ENCODE measurements at regions not wholly inside any gene's neighbourhood (a gene's known extent, or its start where the extent isn't known, plus 50 kb on each side); places are given as distances from the start of the nearest gene placed in this dataset.

GRCh38 chr3:94961423-94962100, 898.7 kb downstream of the NSUN3 start:
- Histone ChIP-seq H3K4me3 (ENCODE audit: low read depth in 1 of 2, low read length in 2 of 2) (no peak overlapping the region), H3K4me1 (ENCODE audit: control insufficient read depth in 1 of 2, insufficient read depth in 2 of 2, low read length in 2 of 2) (no peaks in the 10 kb centered on the region), H3K36me3 (ENCODE audit: control insufficient read depth in 1 of 2, insufficient read depth in 2 of 2, low read length in 2 of 2) (no peaks in the 10 kb centered on the region), H3K27me3 (ENCODE audit: low read depth, low read length) (no peaks in the 10 kb centered on the region), H3K9me3 (ENCODE audit: control insufficient read depth in 1 of 2, low read length in 2 of 2) (no peaks in the 10 kb centered on the region), H3K27ac (ENCODE audit: low read length) (no peak overlapping the region)

DNA sequence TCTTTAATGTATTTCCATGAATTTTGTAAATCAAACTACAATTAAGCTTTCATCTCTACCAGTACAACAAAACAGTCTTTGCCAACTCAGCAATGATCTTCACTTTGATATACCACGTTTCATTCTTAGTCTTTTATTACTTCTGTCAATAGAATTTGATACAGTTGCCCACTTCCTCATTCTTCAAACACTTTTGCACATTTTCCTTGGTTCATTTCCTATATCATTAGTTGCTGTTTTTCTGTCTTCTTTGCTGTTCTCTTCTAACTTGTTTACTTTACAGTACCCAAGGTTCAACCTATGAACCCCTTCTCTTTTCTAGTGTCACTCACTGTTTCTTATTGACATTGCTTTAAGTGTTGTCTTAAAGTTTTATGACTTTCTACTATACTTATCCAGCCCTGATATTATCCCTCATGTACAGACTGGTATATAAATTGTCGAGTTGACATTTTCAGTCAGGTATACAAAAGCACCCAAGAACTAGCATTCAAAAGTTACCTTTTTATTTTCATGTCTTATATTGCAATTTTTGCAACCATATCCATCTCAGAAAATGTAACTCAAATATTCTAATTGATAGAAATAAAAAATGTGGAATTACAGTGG, 903.1 kb downstream of the NSUN3 start:
- H3K4me1 ChIP-seq (ENCODE audit: control insufficient read depth in 1 of 2, insufficient read depth in 2 of 2, low read length in 2 of 2), result no peaks in the 10 kb centered on the region
- H3K36me3 ChIP-seq (ENCODE audit: control insufficient read depth in 1 of 2, insufficient read depth in 2 of 2, low read length in 2 of 2), result no peaks in the 10 kb centered on the region
- no peaks in the 10 kb centered on the region for H3K9me3 ChIP-seq (ENCODE audit: control insufficient read depth in 1 of 2, low read length in 2 of 2)
- no peak overlapping the region for H3K4me3 ChIP-seq (ENCODE audit: low read depth in 1 of 2, low read length in 2 of 2)
- no peaks in the 10 kb centered on the region for H3K27me3 ChIP-seq (ENCODE audit: low read depth, low read length)
- H3K27ac ChIP-seq (ENCODE audit: low read length), result no peak overlapping the region

GRCh38 chr3:94967196-94967595, 904.3 kb downstream of the NSUN3 start:
- no peaks in the 10 kb centered on the region for H3K9me3 ChIP-seq (ENCODE audit: control insufficient read depth in 1 of 2, low read length in 2 of 2)
- H3K27me3 ChIP-seq (ENCODE audit: low read depth, low read length), result no peaks in the 10 kb centered on the region
- no peak overlapping the region for H3K27ac ChIP-seq (ENCODE audit: low read length)
- H3K4me1 ChIP-seq (ENCODE audit: control insufficient read depth in 1 of 2, insufficient read depth in 2 of 2, low read length in 2 of 2), result no peaks in the 10 kb centered on the region
- H3K36me3 ChIP-seq (ENCODE audit: control insufficient read depth in 1 of 2, insufficient read depth in 2 of 2, low read length in 2 of 2), result no peaks in the 10 kb centered on the region
- no peak overlapping the region for H3K4me3 ChIP-seq (ENCODE audit: low read depth in 1 of 2, low read length in 2 of 2)

- Histone ChIP-seq H3K4me1 (ENCODE audit: control insufficient read depth in 1 of 2, insufficient read depth in 2 of 2, low read length in 2 of 2) (no peaks in the 10 kb centered on the region), H3K27me3 (ENCODE audit: low read depth, low read length) (no peaks in the 10 kb centered on the region), H3K27ac (ENCODE audit: low read length) (no peak overlapping the region), H3K36me3 (ENCODE audit: control insufficient read depth in 1 of 2, insufficient read depth in 2 of 2, low read length in 2 of 2) (no peaks in the 10 kb centered on the region), H3K9me3 (ENCODE audit: control insufficient read depth in 1 of 2, low read length in 2 of 2) (no peaks in the 10 kb centered on the region), H3K4me3 (ENCODE audit: low read depth in 1 of 2, low read length in 2 of 2) (no peak overlapping the region)
These were observed 905.7 kb downstream of the NSUN3 start for GRCh38 chr3:94968519-94968918.

DNA sequence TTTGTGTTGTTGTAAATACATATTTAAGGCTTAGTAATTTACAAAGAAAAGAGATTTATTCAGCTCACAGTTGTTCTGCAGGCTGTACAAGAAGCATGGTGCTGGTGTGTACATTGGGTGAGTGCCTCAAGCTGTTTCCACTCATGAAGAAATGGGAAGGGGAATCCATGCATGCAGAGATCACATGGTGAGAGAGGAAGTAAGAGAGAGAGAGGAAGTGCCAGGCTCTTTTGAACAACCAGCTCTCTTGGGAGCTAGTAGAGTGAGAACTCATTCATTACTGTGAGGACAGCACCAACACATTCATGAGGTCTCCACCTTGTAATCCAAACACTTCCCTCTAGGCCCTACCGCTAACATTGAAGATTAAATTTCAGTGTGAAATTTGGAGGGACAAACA, 909.2 kb downstream of the NSUN3 start:
- Histone ChIP-seq H3K4me3 (ENCODE audit: low read depth in 1 of 2, low read length in 2 of 2) (no peak overlapping the region), H3K9me3 (ENCODE audit: control insufficient read depth in 1 of 2, low read length in 2 of 2) (no peaks in the 10 kb centered on the region), H3K4me1 (ENCODE audit: control insufficient read depth in 1 of 2, insufficient read depth in 2 of 2, low read length in 2 of 2) (no peaks in the 10 kb centered on the region), H3K36me3 (ENCODE audit: control insufficient read depth in 1 of 2, insufficient read depth in 2 of 2, low read length in 2 of 2) (no peaks in the 10 kb centered on the region), H3K27ac (ENCODE audit: low read length) (no peak overlapping the region), H3K27me3 (ENCODE audit: low read depth, low read length) (no peaks in the 10 kb centered on the region)

DNA sequence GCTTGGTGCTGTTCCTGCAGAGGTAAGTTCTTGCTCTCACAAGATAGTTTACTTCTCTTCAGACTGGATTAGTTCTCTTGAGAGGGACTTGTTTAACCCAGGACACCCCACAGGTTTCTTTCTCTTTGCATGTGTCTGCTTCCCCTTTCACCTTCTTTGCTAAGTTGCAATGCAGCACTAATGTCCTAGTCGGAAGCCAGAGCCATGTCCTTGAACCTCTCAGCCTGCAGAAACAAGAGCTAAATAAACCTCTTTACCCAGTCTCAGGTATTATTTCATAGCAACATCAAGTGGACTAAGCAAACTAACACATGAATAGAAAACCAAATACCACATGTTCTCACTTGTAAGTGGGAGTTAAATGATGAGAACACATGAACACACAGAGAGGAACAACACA, 915.2 kb downstream of the NSUN3 start:
- H3K36me3 ChIP-seq (ENCODE audit: control insufficient read depth in 1 of 2, insufficient read depth in 2 of 2, low read length in 2 of 2), result no peaks in the 10 kb centered on the region
- no peak overlapping the region for H3K4me3 ChIP-seq (ENCODE audit: low read depth in 1 of 2, low read length in 2 of 2)
- H3K27me3 ChIP-seq (ENCODE audit: low read depth, low read length), result no peaks in the 10 kb centered on the region

DNA sequence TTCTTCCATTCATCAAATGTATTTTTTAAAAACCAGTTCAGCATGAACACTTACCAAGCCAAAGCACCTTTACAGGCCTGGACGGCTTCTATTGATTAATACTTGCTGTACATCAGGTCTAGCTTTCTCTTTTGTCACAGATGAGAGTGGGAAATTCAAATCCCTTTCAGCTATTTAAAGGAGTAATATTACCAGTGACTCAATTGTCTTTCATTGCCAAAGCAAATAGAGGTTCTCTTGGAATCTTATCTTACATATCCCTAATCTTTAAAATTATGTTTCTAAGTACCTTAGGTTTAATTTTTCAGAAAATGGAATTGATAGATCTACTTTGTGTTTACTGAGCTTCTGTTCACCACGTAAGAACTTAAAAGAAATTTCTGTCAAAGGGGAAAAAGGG, 922.9 kb downstream of the NSUN3 start:
- H3K9me3 ChIP-seq (ENCODE audit: control insufficient read depth in 1 of 2, low read length in 2 of 2), result peaks cover 0 to 2% of the 10 kb centered on the region in 2 donors
- H3K36me3 ChIP-seq (ENCODE audit: control insufficient read depth in 1 of 2, insufficient read depth in 2 of 2, low read length in 2 of 2), result no peaks in the 10 kb centered on the region
- H3K27me3 ChIP-seq (ENCODE audit: low read depth, low read length), result no peaks in the 10 kb centered on the region
- H3K4me1 ChIP-seq (ENCODE audit: control insufficient read depth in 1 of 2, insufficient read depth in 2 of 2, low read length in 2 of 2), result no peaks in the 10 kb centered on the region
- H3K4me3 ChIP-seq (ENCODE audit: low read depth in 1 of 2, low read length in 2 of 2), result no peak overlapping the region
- H3K27ac ChIP-seq (ENCODE audit: low read length), result no peak overlapping the region

More for the DNA sequence above, 915.2 kb downstream of the NSUN3 start:
- no peaks in the 10 kb centered on the region for H3K9me3 ChIP-seq (ENCODE audit: control insufficient read depth in 1 of 2, low read length in 2 of 2)
- no peak overlapping the region for H3K27ac ChIP-seq (ENCODE audit: low read length)
- no peaks in the 10 kb centered on the region for H3K4me1 ChIP-seq (ENCODE audit: control insufficient read depth in 1 of 2, insufficient read depth in 2 of 2, low read length in 2 of 2)

DNA sequence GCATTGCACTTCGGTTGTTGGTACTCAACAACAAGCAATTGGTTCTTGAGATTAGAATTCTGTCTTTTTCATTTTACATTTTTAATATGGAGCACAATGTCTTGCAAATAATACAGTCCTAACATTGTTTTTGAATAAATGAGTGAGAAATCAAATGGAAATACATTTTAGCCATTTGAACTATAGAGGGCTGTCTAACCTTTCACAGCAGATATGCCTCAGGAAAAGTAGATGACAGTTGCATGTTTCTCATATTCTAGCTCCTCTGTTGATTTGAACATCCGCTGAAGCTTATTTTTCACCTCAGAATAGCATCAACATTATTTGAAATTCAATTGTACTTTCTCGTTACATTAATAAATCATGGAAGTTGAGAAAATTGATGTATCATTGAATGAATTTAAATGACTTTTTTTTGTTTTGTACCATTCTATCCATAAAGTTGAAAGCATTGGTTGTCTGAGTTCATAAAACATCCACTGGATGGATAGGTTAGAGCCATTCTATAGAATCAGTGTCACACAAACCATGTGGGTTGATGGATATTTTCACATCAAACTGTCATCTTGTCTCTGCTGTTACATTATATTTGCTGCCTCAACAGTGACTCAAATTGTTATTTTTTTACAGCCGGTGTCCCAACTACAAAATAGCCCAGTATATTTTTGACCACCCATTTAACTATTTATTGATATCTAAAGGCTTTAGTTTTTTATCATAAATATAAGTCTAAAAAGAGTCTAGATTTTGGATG, 928.3 kb downstream of the NSUN3 start:
- Histone ChIP-seq H3K4me1 (ENCODE audit: control insufficient read depth in 1 of 2, insufficient read depth in 2 of 2, low read length in 2 of 2) (no peaks in the 10 kb centered on the region), H3K36me3 (ENCODE audit: control insufficient read depth in 1 of 2, insufficient read depth in 2 of 2, low read length in 2 of 2) (no peaks in the 10 kb centered on the region), H3K4me3 (ENCODE audit: low read depth in 1 of 2, low read length in 2 of 2) (no peak overlapping the region), H3K9me3 (ENCODE audit: control insufficient read depth in 1 of 2, low read length in 2 of 2) (no peaks in the 10 kb centered on the region), H3K27me3 (ENCODE audit: low read depth, low read length) (no peaks in the 10 kb centered on the region), H3K27ac (ENCODE audit: low read length) (no peak overlapping the region)

DNA sequence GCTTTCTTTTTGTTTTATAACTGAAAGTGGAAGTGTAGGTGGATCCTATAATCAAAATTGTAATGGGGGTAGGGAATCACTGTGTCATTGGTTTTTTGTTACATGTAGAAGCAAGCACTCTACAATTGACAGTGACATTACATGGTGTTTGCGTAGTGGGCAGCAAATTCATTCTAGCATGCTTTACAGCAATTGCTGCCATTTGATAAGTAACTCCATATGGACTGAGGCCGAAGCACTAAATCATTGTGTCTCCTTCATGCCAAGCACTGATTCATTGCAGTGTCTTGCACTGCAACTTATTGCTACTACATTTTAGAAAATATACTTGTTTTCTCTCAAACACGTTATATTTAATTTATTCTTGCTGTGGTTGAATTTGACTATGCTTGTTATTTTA, 933.9 kb downstream of the NSUN3 start:
- no peaks in the 10 kb centered on the region for H3K36me3 ChIP-seq (ENCODE audit: control insufficient read depth in 1 of 2, insufficient read depth in 2 of 2, low read length in 2 of 2)
- no peak overlapping the region for H3K4me3 ChIP-seq (ENCODE audit: low read depth in 1 of 2, low read length in 2 of 2)
- H3K4me1 ChIP-seq (ENCODE audit: control insufficient read depth in 1 of 2, insufficient read depth in 2 of 2, low read length in 2 of 2), result no peaks in the 10 kb centered on the region
- H3K27me3 ChIP-seq (ENCODE audit: low read depth, low read length), result no peaks in the 10 kb centered on the region
- no peaks in the 10 kb centered on the region for H3K9me3 ChIP-seq (ENCODE audit: control insufficient read depth in 1 of 2, low read length in 2 of 2)
- H3K27ac ChIP-seq (ENCODE audit: low read length), result no peak overlapping the region

DNA sequence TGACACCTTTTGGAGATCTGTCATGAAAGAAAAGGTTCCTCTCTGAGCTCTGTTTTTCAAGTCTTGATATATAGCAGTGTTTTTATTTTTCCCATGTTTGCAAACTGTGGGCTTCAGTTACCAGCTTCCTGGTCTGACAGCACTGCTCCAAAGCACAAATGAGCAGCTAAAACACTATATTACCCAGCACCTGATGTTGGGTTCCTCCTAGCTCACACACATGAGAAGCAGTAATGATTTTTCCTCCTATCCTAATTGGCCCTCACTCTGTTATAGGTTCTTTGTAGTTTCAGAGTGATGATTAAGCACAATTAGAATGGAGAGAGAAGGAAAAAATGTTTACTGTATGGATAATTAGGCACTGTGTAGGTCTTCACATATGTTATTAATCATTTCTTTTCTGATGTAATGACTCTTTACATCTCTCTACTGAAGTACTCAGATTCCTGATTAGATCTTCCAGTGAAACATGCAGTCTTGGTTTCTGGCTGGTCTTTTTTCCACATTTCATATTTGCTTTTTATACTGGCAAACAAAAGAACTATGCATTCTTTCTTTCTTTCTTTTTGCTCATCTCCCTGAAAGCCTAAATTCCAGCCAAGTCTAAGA, 939.7 kb downstream of the NSUN3 start:
- Histone ChIP-seq H3K4me3 (ENCODE audit: low read depth in 1 of 2, low read length in 2 of 2) (no peak overlapping the region), H3K27me3 (ENCODE audit: low read depth, low read length) (no peaks in the 10 kb centered on the region), H3K4me1 (ENCODE audit: control insufficient read depth in 1 of 2, insufficient read depth in 2 of 2, low read length in 2 of 2) (no peaks in the 10 kb centered on the region), H3K27ac (ENCODE audit: low read length) (no peak overlapping the region), H3K9me3 (ENCODE audit: control insufficient read depth in 1 of 2, low read length in 2 of 2) (no peaks in the 10 kb centered on the region), H3K36me3 (ENCODE audit: control insufficient read depth in 1 of 2, insufficient read depth in 2 of 2, low read length in 2 of 2) (no peaks in the 10 kb centered on the region)

- no peak overlapping the region for H3K27ac ChIP-seq (ENCODE audit: low read length)
- no peak overlapping the region for H3K4me3 ChIP-seq (ENCODE audit: low read depth in 1 of 2, low read length in 2 of 2)
- no peaks in the 10 kb centered on the region for H3K9me3 ChIP-seq (ENCODE audit: control insufficient read depth in 1 of 2, low read length in 2 of 2)
- H3K36me3 ChIP-seq (ENCODE audit: control insufficient read depth in 1 of 2, insufficient read depth in 2 of 2, low read length in 2 of 2), result no peaks in the 10 kb centered on the region
- H3K4me1 ChIP-seq (ENCODE audit: control insufficient read depth in 1 of 2, insufficient read depth in 2 of 2, low read length in 2 of 2), result no peaks in the 10 kb centered on the region
- H3K27me3 ChIP-seq (ENCODE audit: low read depth, low read length), result no peaks in the 10 kb centered on the region
These were observed 965.8 kb downstream of the NSUN3 start for GRCh38 chr3:95028688-95029087.
